Osteocyte (in vitro differentiated cells): ENCODE measurements at regions not wholly inside any gene's neighbourhood (a gene's known extent, or its start where the extent isn't known, plus 50 kb on each side); places are given as distances from the start of the nearest gene placed in this dataset.

Experiments used
- DNase-seq: peaks from one replicate; pipeline ENCODE4 v3.0.0; 2021; ENCODE audit warnings: mixed read lengths; ENCODE audit not compliant: unreplicated experiment; ENCODE audit errors: extremely low spot score
- H3K27ac Mint-ChIP-seq: one replicate; pipeline ENCODE4 v1.8.0; 2021; ENCODE audit warnings: mild to moderate bottlenecking, mixed read lengths; ENCODE audit not compliant: unreplicated experiment
- H3K27me3 Mint-ChIP-seq: one replicate; pipeline ENCODE4 v1.8.0; 2021; ENCODE audit warnings: mixed read lengths; ENCODE audit not compliant: unreplicated experiment
- H3K36me3 Mint-ChIP-seq: one replicate; pipeline ENCODE4 v1.8.0; 2021; ENCODE audit warnings: mixed read lengths; ENCODE audit not compliant: unreplicated experiment
- H3K4me1 Mint-ChIP-seq: one replicate; pipeline ENCODE4 v1.8.0; 2021; ENCODE audit warnings: mixed read lengths; ENCODE audit not compliant: unreplicated experiment
- H3K4me3 Mint-ChIP-seq: one replicate; pipeline ENCODE4 v1.8.0; 2021; ENCODE audit warnings: mild to moderate bottlenecking, moderate library complexity, mixed read lengths; ENCODE audit not compliant: unreplicated experiment
- H3K9me3 Mint-ChIP-seq: one replicate; pipeline ENCODE4 v1.8.0; 2021; ENCODE audit warnings: mixed read lengths; ENCODE audit not compliant: unreplicated experiment
- CTCF ChIP-seq: fragments of 200-600 bp; sonication (generic); IDR thresholded peaks from 2 replicates; pipeline ENCODE4 v1.5.0; 2021; ENCODE audit warnings: antibody characterized with exemption, mild to moderate bottlenecking, moderate library complexity

GRCh38 chr18:78199611-78200010 lies 780.0 kb upstream of the SALL3 start:
- Mint-ChIP-seq H3K9me3 (peaks cover 47% of the 10 kb centered on the region), H3K4me3 (no peak overlapping the region), H3K36me3 (no peaks in the 10 kb centered on the region), H3K27me3 (no peaks in the 10 kb centered on the region), H3K27ac (no peak overlapping the region), H3K4me1 (no peaks in the 10 kb centered on the region)
- no peak for DNase-seq
- no peak for TF ChIP-seq CTCF

GRCh38 chr18:78207942-78208341 lies 771.7 kb upstream of the SALL3 start:
- Mint-ChIP-seq H3K4me1 (no peaks in the 10 kb centered on the region), H3K4me3 (no peak overlapping the region), H3K27me3 (no peaks in the 10 kb centered on the region), H3K36me3 (no peaks in the 10 kb centered on the region), H3K9me3 (peaks cover 52% of the 10 kb centered on the region), H3K27ac (no peak overlapping the region)
- TF ChIP-seq CTCF, result no peak
- DNase-seq, result no peak

GRCh38 chr18:78208461-78208860 lies 771.2 kb upstream of the SALL3 start:
- H3K4me3 Mint-ChIP-seq, result no peak overlapping the region
- TF ChIP-seq CTCF, result no peak
- H3K27ac Mint-ChIP-seq, result no peak overlapping the region
- H3K36me3 Mint-ChIP-seq, result no peaks in the 10 kb centered on the region
- peaks cover 57% of the 10 kb centered on the region for H3K9me3 Mint-ChIP-seq
- no peaks in the 10 kb centered on the region for H3K27me3 Mint-ChIP-seq
- no peak for DNase-seq
- no peaks in the 10 kb centered on the region for H3K4me1 Mint-ChIP-seq

- Mint-ChIP-seq H3K4me1 (no peaks in the 10 kb centered on the region), H3K4me3 (no peak overlapping the region), H3K36me3 (no peaks in the 10 kb centered on the region), H3K9me3 (peaks cover 61% of the 10 kb centered on the region), H3K27ac (no peak overlapping the region), H3K27me3 (no peaks in the 10 kb centered on the region)
- no peak for DNase-seq
- no peak for TF ChIP-seq CTCF
Observed at GRCh38 chr18:78213361-78213994, 766.1 kb upstream of the SALL3 start.

GRCh38 chr18:78221496-78221895 lies 758.1 kb upstream of the SALL3 start:
- H3K4me1 Mint-ChIP-seq, result no peaks in the 10 kb centered on the region
- peaks cover 36% of the 10 kb centered on the region for H3K9me3 Mint-ChIP-seq
- no peaks in the 10 kb centered on the region for H3K27me3 Mint-ChIP-seq
- H3K27ac Mint-ChIP-seq, result no peak overlapping the region
- TF ChIP-seq CTCF, result no peak
- no peak overlapping the region for H3K4me3 Mint-ChIP-seq
- no peak for DNase-seq
- no peaks in the 10 kb centered on the region for H3K36me3 Mint-ChIP-seq
